ENCODE measurements at regions not wholly inside any gene's neighbourhood (a gene's known extent, or its start where the extent isn't known, plus 50 kb on each side); places are given as distances from the start of the nearest gene placed in this dataset.

DNA sequence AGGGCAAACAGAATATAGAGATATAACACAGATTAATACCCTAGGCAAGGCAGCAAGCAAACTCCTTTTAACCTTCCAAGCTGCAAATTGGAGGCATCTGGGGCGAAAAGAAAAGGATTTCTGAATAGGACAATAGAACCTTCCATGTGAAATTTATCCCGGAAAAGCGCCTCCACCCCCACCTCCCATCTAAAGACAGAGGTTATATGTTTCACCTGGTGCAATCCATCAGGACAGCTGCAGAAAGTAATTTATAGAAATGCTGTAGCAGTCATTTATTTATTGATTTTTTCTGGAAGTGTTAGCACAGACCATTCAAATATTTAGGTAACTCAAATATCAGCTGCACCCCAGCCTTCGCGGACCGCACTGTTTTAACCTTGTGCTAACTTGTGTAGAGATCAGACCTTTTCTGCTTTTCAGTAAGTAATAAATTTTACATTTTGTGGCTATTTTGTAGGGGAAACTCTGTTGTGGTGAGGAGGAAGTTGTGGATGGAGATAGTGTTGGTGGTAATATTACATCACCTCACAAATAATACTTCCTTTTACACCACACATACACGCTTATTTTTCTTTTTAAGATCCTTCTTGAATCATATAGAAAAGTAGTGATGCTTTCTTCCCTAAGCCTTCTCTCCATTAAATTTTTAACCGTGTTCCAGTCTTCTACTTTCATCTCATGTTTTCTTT lies 919.3 kb upstream of the CDH2 start:
- DNase-seq (peak; percentile 36), ATAC-seq (no peak)
- Histone ChIP-seq H3K9me3 (no peaks in the 10 kb centered on the region), H3K4me3 (no peak overlapping the region), H3K27me3 (ENCODE audit: low read depth) (no peaks in the 10 kb centered on the region), H3K36me3 (no peaks in the 10 kb centered on the region), H3K4me1 (no peaks in the 10 kb centered on the region), H3K27ac (no peak overlapping the region)
- no peak for TF ChIP-seq CTCF (IDR thresholded peaks at IDR 0.05)
- intact Hi-C loops (cut with DNase I), result no loop called here

GRCh38 chr18:29087616-29088246 lies 910.8 kb upstream of the CDH2 start:
- no peak overlapping the region for H3K4me3 ChIP-seq
- no peaks in the 10 kb centered on the region for H3K4me1 ChIP-seq
- H3K27ac ChIP-seq, result no peak overlapping the region
- no peak for TF ChIP-seq CTCF (IDR thresholded peaks at IDR 0.05)
- no peaks in the 10 kb centered on the region for H3K9me3 ChIP-seq
- no peaks in the 10 kb centered on the region for H3K27me3 ChIP-seq (ENCODE audit: low read depth)
- DNase-seq (no peak), ATAC-seq (no peak)
- H3K36me3 ChIP-seq, result no peaks in the 10 kb centered on the region
- intact Hi-C loops (cut with DNase I), result no loop called here

DNA sequence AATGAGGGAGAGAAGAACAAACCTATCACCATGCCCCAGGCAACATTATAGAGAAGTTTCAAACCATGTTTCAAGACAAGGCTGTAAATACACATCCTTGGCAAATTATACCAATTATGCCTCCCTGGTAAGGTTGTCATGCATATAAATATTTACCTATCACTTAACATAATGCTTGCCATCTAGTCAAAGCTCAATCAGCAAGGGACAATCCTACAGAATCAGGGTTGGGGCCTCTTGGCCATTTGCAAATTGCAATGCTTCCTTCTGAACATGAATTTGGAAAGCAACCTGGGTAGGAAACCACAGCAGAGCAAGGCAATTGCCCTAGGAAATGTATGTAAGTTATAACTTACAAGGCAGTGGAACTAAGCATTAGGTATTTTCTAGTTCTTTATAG lies 907.2 kb upstream of the CDH2 start:
- Histone ChIP-seq H3K27me3 (ENCODE audit: low read depth) (no peaks in the 10 kb centered on the region), H3K36me3 (no peaks in the 10 kb centered on the region), H3K4me3 (no peak overlapping the region), H3K9me3 (no peaks in the 10 kb centered on the region), H3K4me1 (no peaks in the 10 kb centered on the region), H3K27ac (no peak overlapping the region)
- intact Hi-C loops (cut with DNase I), result no loop called here
- TF ChIP-seq CTCF (IDR thresholded peaks at IDR 0.05), result no peak
- no peak for DNase-seq
- no peak for ATAC-seq

- no peaks in the 10 kb centered on the region for H3K9me3 ChIP-seq
- no peak overlapping the region for H3K4me3 ChIP-seq
- no peaks in the 10 kb centered on the region for H3K27me3 ChIP-seq (ENCODE audit: low read depth)
- no peaks in the 10 kb centered on the region for H3K4me1 ChIP-seq
- DNase-seq (no peak), ATAC-seq (no peak)
- no peak for TF ChIP-seq CTCF (IDR thresholded peaks at IDR 0.05)
- no peaks in the 10 kb centered on the region for H3K36me3 ChIP-seq
- H3K27ac ChIP-seq, result no peak overlapping the region
- intact Hi-C loops (cut with DNase I), result no loop called here
Observed at GRCh38 chr18:29083545-29083944, 906.6 kb upstream of the CDH2 start.

- Histone ChIP-seq H3K4me3 (no peak overlapping the region), H3K4me1 (no peaks in the 10 kb centered on the region), H3K9me3 (no peaks in the 10 kb centered on the region), H3K27ac (no peak overlapping the region), H3K27me3 (ENCODE audit: low read depth) (no peaks in the 10 kb centered on the region), H3K36me3 (no peaks in the 10 kb centered on the region)
- intact Hi-C loops (cut with DNase I), result no loop called here
- TF ChIP-seq CTCF (IDR thresholded peaks at IDR 0.05), result no peak
- DNase-seq, result no peak
- ATAC-seq, result no peak
Observed at GRCh38 chr18:29080946-29081345, 904.0 kb upstream of the CDH2 start.

All from lower lobe of right lung (tissue), 2 donors.